ENCODE measurements at regions not wholly inside any gene's neighbourhood (a gene's known extent, or its start where the extent isn't known, plus 50 kb on each side); places are given as distances from the start of the nearest gene placed in this dataset.
"Not testable (repeated sequence)": the region's sequence is repeated elsewhere in the genome, so short reads cannot be mapped to it uniquely, and the experiment has no call there.

DNA sequence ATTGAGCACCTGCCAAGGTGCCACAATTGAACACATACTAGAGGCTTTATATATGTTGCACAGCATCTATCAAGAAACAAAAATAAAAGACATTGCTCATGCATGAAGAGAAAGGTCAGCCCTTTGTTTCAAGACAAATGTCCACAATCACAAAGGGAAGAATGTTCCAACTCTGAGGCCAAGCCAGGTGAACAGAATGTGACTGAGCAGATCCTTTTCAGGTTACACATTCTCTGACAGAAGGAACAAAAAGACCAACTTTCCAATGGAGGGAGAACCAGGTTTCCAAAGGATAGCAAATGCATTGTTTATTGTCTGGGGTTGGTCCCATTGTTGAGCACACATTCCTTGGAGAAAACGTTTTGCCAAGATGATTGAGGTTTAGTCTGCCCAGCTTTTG lies 50.2 kb upstream of the FAM174B start:
- no peak for DNase-seq

- no peak for DNase-seq
Observed at GRCh38 chr15:92706201-92706600, 50.6 kb upstream of the FAM174B start.

DNA sequence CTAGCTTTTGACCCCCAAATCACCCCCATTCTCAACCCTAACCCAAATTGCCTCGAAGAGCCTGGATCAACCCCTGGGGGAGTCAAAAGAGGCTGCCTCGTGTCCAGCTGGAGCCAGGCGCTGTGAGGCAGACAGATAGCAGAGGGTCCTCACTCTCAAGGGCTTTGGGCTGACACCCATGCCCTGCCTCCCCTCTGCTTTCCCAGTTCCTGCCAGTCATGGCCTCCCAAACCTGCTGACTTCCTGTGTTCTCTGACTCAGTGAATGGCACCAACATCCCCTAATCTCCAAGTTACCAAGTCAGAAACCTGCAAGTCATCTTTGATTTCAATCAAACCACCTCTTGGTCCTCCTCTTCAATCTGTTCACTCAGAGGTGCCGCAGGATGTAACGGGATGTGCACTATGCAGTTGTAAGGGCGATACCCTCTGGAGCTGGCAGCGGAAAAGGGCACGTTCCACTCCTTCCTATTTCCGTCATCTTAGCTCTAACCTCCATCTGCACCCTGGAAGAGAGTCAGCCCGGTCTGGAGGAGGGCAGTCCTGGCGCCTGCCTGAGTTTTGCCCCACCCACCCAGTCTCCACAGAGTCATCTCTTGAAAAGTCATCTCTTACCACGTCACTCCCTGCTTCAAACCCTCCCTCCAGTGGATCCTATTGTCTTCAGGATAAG lies 52.4 kb upstream of the FAM174B start:
- DNase-seq = no peak

- no peak for DNase-seq
Observed at GRCh38 chr15:92708635-92709034, 53.1 kb upstream of the FAM174B start.

DNA sequence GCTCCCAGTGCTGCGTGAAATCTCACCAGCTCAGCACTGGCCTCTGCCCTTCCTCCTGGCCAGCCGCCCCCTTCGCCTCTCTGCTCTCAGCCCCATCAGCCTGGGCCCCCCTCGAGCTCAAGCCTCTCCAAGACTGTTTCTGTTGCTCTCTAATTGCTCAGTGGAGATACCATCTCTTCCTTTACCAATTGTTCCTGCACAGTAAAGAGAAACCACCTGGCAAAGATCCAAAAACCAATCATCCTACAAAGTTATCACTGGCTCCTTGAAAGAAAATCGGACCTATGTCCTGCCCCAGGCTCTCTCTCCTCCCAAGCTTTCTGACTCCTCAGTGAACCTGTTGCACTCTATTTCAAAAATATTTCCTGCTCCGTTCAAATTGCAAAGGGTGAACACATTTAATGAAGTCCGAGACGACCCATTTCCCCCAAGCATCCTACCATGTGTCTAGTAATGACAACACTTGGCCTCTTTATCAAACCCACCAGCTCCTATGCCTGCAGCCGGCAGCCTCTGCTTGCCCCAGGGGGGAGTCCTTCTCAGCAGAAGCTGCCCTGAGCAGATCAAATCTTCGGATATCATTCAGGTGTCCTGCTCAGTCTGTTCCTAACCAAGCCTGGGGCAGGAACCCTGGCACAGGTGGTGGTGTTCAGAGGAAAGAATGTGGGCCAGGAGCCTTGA lies 53.7 kb upstream of the FAM174B start:
- DNase-seq = no peak

GRCh38 chr15:92711457-92711831 lies 55.9 kb upstream of the FAM174B start:
- no peak for DNase-seq

- no peak for DNase-seq
Observed at GRCh38 chr15:92714077-92714476, 58.5 kb upstream of the FAM174B start.

DNA sequence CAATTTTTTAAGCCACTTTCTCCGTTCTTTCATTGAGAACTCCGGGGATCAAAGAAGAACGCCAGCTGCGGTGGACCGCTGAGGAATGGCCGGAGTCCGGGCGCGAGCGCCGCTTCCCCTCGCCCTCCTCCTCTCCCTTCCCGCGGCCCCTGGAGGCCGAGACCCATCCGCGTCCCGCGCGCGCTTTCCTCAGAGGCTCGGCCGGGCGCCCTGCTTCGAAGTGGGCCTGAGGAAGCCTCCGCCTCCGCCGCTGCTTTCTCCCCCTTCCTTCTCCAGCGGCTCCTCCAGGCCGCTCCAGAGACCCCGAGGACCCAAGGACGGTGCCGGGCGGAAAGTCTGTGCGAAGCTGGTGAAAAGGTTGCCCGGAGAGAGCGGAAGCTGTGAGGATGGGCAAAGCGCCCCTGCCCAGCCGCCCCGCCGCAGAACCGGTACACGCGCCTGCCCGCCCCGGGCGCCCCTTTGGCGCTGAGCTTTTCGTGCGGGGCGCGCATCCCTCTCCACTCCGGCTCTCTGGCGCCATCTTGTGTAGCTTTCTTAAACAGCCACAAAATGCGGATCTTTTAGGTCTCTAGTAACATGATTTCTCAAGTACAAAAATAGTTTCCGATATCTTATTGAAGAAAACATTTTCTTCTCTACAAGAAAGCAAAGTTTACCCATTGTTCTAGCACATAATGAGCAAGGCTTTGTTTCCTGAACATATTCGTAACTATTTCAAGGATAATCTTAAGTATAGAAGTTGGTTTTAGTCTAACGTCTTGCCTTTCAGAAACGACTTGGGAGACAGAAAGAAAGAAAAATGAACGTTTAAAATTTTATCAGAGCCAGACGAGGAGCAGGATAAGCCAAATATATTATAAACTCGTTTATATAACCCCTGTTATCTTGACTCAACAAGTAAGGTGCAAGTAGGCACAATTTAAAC lies 59.2 kb upstream of the FAM174B start:
- peak; percentile 52 for DNase-seq

GRCh38 chr15:92715758-92716157 lies 60.2 kb upstream of the FAM174B start:
- no peak for DNase-seq

- DNase-seq = no peak
Observed at GRCh38 chr15:92719021-92719420, 63.4 kb upstream of the FAM174B start.

- DNase-seq = no peak
Observed at GRCh38 chr15:92724144-92724543, 68.6 kb upstream of the FAM174B start.

DNA sequence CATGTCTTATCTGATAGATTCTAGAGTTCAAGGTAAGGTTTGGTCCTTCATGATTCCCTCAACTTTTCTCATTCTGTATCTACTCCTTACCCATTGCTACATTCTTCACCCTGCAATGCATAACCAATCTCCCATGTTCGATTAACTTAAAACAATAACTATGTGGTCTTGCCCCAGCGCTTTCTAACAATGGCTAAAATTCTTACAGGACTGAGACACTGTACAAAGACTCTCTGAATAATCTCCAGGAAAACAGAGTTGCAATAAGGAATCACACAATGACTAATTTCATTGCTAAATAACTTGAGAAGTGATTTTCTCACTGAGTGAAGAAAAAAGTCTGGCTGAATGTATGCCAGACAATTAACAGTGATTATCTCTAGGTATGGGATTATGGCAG lies 69.6 kb upstream of the FAM174B start:
- DNase-seq = no peak

- DNase-seq = no peak
Observed at GRCh38 chr15:92728266-92728665, 72.7 kb upstream of the FAM174B start.

DNA sequence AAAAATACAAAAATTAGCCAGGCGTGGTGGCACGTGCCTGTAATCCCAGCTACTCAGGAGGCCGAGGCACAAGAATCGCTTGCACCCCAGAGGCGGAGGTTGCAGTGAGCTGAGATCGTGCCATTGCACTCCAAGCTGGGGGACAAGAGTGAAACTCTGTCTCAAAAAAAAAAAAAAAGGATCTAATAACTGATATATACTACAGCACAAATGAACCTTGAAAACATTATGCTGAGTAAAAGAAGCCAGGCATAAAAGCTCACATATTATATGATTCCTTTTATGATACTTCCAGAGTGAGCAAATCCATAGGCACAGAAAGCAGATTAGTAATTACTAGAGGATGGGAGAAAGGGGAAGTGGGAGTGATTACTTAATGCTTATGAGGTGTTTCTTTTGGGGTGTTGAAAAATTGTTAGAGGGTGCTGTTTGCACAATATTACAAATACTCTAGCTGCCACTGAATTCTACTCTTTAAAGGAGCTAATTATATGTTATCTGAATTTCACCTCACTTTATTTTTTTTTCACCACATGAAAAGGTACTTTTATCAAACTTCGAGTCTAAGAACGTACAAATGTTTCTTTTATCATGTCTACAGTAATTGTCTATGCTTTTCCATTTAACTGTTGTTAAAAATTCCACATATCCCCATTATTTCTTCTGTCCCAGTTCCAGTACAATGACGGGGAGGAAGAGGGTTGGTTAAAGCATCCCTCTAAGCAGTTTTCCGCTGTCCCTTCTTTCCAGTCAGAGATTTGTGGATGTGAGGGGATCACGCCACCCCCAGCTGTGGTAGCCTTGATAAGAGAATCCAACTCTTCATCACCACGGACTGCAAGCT lies 77.7 kb upstream of the FAM174B start:
- DNase-seq = no peak

- DNase-seq = no peak
Observed at GRCh38 chr15:92733934-92734521, 78.5 kb upstream of the FAM174B start.

GRCh38 chr15:92739246-92739645 lies 83.7 kb upstream of the FAM174B start:
- DNase-seq = not testable (repeated sequence)

GRCh38 chr15:92745845-92746271 lies 90.3 kb upstream of the FAM174B start:
- DNase-seq = no peak

- DNase-seq = no peak
Observed at GRCh38 chr15:92747047-92747446, 91.5 kb upstream of the FAM174B start.

DNA sequence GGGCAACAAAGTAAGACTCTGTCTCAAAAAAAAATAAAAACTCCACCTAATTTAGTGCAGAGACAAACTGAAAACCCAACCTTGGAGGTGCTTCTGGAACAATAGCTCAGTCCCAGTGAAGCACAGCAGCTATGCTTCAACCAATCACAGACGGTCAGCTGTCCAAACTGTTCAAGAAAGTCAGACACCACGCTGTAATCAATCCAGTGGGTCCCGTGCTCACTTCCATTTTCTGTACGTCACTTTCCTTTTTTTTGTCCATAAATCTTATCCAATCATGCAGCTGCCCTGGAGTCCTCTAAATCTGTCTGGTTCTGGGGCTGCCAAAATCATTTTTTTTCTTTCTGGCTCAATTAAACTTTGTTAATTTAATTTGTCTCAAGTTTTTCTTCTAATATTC lies 93.6 kb upstream of the FAM174B start:
- no peak for DNase-seq

DNA sequence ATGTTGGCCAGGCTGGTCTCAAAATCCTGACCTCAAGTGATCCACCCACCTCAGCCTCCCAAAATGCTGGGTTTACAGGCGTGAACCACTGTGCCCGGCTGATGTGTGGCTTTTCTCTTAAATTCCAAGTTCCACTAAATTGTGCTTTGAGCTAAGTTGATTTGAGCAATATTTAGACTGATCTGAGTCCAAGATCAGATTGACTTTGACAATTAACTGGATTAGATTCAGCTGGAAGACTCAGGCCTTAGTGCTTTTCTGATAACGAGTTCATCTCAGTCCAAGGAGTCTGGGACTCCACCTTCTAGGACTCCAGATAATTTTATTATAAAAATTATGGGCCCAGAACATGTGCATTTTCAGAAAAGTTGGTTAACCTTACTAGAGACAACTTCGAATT lies 94.4 kb upstream of the FAM174B start:
- DNase-seq = no peak

- no peak for DNase-seq
Observed at GRCh38 chr15:92751528-92751927, 96.0 kb upstream of the FAM174B start.

DNA sequence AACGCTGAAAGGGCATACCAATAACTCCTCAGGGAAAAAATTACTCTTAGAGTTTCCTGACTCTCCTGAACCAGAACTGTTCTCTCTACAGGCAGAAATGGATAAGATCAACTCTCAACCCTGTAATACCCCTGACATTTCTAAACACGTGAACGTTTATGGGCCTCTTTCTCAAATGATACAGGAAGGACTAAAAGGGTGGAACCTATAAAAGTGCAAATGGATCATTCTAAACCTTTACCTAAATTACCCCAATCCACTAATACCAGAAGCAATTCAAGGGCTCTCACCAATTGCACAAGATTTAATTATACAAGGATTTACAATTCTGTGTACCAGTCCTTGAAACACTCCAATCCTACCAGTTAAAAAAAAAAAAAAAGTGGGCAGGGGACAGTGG lies 98.0 kb upstream of the FAM174B start:
- no peak for DNase-seq

Measured in activated effector memory CD4-positive, alpha-beta T cell treated with Interleukin-2 at 50 U/mL for 16 hours (primary cell).